Cardiac fibroblast (primary cell): ENCODE measurements at regions not wholly inside any gene's neighbourhood (a gene's known extent, or its start where the extent isn't known, plus 50 kb on each side); places are given as distances from the start of the nearest gene placed in this dataset.
A peak's percentile ranks its signal among the peaks of the same experiment; 100 is the strongest.
"Not testable (repeated sequence)": the region's sequence is repeated elsewhere in the genome, so short reads cannot be mapped to it uniquely, and the experiment has no call there.

Experiments used
- DNase-seq, 2 donors: peaks; one replicate each; pipeline versions ENCODE4 v3.0.0 to v3.0.0-alpha.2; 2010; ENCODE audit warnings: low read depth in 2 of 2
- H3K4me3 ChIP-seq, 2 donors: replicated peaks in 1 of 2; 1 replicate in 1 of 2; 2 replicates in 1 of 2; pipeline ENCODE4 v1.5.1; 2011; ENCODE audit warnings: low read depth in 2 of 2, low read length in 2 of 2, mild to moderate bottlenecking in 2 of 2, moderate library complexity in 1 of 2
- TF ChIP-seq, protein P1 (sequence below): IDR thresholded peaks from one replicate; pipeline ENCODE4 v1.5.1; 2011; ENCODE audit warnings: low read depth, mild to moderate bottlenecking, low read length, inconsistent platforms

DNA sequence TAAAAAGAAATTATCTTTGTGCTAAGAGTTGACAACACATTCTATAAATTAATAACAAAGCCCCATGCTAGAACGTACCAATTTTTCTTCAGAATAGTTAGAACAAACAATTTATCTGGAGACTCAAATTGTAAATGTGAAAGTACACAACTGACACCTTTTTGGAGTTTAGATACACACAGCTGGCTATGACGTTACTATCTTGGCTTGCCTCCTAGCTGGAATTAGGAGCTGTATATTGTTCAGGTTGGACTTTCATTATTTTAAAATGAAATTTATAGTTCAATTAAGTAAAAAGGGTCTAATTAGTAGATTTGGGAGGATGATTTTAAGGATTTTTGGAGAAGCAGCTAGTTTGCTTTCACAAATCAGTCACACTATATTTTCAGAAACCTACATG is 393.9 kb upstream of the RIOK2 start:
- TF ChIP-seq, protein P1, sequence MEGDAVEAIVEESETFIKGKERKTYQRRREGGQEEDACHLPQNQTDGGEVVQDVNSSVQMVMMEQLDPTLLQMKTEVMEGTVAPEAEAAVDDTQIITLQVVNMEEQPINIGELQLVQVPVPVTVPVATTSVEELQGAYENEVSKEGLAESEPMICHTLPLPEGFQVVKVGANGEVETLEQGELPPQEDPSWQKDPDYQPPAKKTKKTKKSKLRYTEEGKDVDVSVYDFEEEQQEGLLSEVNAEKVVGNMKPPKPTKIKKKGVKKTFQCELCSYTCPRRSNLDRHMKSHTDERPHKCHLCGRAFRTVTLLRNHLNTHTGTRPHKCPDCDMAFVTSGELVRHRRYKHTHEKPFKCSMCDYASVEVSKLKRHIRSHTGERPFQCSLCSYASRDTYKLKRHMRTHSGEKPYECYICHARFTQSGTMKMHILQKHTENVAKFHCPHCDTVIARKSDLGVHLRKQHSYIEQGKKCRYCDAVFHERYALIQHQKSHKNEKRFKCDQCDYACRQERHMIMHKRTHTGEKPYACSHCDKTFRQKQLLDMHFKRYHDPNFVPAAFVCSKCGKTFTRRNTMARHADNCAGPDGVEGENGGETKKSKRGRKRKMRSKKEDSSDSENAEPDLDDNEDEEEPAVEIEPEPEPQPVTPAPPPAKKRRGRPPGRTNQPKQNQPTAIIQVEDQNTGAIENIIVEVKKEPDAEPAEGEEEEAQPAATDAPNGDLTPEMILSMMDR = no peak
- H3K4me3 ChIP-seq = no peak overlapping the region
- no peak for DNase-seq

DNA sequence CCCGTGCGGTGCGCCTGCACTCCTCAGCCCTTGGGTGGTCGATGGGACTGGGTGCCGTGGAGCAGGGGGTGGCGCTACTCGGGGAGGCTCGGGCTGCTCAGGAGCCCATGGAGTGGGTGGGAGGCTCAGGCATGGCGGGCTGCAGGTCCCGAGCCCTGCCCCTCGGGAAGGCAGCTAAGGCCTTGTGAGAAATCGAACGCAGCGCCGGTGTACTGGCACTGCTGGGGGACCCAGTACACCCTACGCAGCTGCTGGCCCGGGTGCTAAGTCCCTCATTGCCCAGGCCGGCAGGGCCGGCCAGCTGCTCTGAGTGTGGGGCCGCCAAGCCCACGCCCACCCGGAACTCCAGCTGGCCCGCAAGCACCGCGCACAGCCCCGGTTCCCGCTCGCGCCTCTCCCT is 396.9 kb upstream of the RIOK2 start:
- not testable (repeated sequence) for DNase-seq, H3K4me3 ChIP-seq

DNA sequence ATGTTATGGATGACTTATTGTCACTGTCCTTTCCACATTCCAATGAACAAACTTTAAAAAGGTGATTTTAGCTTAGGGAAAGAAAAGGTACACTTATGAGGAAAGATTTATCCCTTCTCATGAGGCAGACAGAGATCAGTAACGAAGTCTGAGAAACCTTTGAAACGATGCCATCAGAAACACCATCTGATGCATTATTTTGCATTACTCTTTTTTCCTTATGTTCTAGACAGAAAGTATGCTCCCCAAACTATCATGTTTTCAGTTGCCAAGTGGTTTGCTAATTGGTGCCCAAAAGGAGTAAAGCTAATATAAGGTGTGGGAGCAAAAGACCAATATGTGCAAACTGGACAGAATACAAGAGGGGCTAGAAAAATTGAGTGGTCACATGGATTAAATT is 397.7 kb upstream of the RIOK2 start:
- H3K4me3 ChIP-seq = no peak overlapping the region
- TF ChIP-seq, protein P1 = no peak
- no peak for DNase-seq

DNA sequence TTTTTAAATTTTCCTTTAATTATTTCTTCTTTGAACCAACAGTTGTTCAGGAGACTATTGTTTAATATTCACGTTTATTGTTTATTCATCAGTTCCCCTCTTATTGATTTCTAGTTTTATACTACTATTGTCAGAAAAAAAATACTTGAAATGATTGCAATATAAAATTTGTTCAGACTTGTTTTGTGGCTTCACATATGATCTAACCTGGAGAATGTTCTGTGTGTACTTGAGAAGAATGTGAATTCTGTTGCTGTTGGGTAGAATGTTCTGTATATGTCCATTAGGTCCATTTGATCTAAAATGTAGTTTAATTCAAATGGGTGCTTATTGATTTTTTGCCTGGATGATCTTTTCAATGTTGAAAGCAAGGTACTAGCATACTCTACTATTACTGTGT is 408.7 kb upstream of the RIOK2 start:
- TF ChIP-seq, protein P1 = no peak
- no peak overlapping the region for H3K4me3 ChIP-seq
- no peak for DNase-seq

DNA sequence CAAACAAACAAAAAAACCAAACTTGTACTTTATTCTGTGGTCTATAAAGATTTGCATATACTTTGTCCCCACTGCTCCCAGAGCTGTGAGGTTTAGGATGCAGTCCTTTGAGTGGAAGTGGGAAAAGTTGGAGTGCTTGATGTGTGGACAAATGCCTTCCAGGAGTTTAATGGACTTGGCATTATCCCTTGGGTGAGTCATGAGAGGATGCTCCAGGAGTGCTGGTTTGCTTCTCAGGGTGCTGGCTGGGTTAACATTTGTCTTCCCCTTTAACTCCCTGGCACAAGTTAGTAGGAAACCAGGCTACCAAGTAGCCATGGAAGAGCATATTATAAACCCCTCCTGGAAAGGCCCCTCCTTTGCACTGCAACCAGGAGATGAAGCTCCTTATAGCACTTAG is 417.4 kb upstream of the RIOK2 start:
- TF ChIP-seq, protein P1 = no peak
- H3K4me3 ChIP-seq = no peak overlapping the region
- DNase-seq = peak in 1 of 2 donors; percentile 11

DNA sequence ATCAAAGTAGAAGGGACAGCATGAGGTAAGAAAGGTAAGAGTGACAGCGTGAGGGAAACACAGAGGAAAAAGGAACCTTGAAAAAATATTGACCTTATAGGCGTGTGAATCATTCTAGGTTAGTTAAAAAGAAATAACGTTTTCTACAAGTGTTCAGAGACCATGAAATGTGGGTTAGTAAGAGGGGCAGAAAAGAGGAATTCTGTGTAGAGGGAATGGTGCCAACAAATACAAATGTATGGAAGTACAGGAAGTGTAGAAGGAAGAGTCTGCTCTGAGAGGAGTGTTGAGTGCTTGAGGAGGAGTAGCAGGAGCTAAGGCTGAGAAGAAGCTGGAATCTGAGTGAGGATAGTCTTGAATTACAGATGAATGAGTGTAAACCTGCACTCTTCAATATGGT is 418.6 kb upstream of the RIOK2 start:
- no peak for DNase-seq

DNA sequence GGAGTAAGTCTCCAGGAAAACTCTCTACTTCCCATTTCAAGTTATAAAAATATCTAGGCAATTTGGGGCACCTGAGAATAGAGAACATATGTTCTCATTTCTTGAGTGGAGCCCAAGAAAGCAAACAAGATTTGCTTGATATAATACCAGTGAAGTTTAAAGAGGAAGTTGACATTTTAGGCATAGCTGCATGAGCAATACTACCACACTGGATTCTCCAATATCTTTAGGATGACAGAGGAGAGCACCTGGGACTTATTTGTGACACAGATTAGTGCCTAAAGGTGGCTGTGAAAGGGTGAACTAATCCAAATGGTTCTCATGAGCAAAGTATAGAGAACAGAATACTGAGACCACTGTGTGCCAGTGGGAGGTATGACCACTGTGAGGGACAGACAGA is 423.5 kb upstream of the RIOK2 start:
- no peak overlapping the region for H3K4me3 ChIP-seq
- DNase-seq = no peak
- TF ChIP-seq, protein P1 = no peak

More for the DNA sequence above, 418.6 kb upstream of the RIOK2 start:
- H3K4me3 ChIP-seq = no peak overlapping the region
- TF ChIP-seq, protein P1 = no peak
